Glomerular visceral epithelial cell (primary cell): ENCODE measurements at regions not wholly inside any gene's neighbourhood (a gene's known extent, or its start where the extent isn't known, plus 50 kb on each side); places are given as distances from the start of the nearest gene placed in this dataset.

Experiments
- DNase-seq: peaks from one replicate; pipeline ENCODE4 v3.0.0-alpha.2; 2016; ENCODE audit errors: extremely low spot score

GRCh38 chr1:4137621-4138415 lies 237.7 kb upstream of the C1orf174 start:
- no peak for DNase-seq

- DNase-seq, result no peak
Measured at GRCh38 chr1:4139646-4140045, 239.6 kb upstream of the C1orf174 start.

GRCh38 chr1:4140241-4140640 lies 240.2 kb upstream of the C1orf174 start:
- no peak for DNase-seq

GRCh38 chr1:4140821-4141220 lies 240.7 kb upstream of the C1orf174 start:
- DNase-seq, result no peak

GRCh38 chr1:4144349-4144971 lies 244.4 kb upstream of the C1orf174 start:
- DNase-seq, result no peak

GRCh38 chr1:4146101-4146500 lies 246.0 kb upstream of the C1orf174 start:
- DNase-seq, result no peak

- DNase-seq, result no peak
Measured at GRCh38 chr1:4146614-4147013, 246.5 kb upstream of the C1orf174 start.

- no peak for DNase-seq
Measured at GRCh38 chr1:4147509-4147908, 247.4 kb upstream of the C1orf174 start.

- no peak for DNase-seq
Measured at GRCh38 chr1:4149281-4149680, 249.2 kb upstream of the C1orf174 start.

GRCh38 chr1:4149831-4150230 lies 249.8 kb upstream of the C1orf174 start:
- DNase-seq, result no peak

- DNase-seq, result no peak
Measured at GRCh38 chr1:4150262-4150661, 250.2 kb upstream of the C1orf174 start.

- no peak for DNase-seq
Measured at GRCh38 chr1:4152266-4152665, 252.2 kb upstream of the C1orf174 start.

GRCh38 chr1:4153571-4153970 lies 253.5 kb upstream of the C1orf174 start:
- DNase-seq, result no peak

GRCh38 chr1:4156241-4156973 lies 256.3 kb upstream of the C1orf174 start:
- no peak for DNase-seq

GRCh38 chr1:4160181-4160580 lies 260.1 kb upstream of the C1orf174 start:
- DNase-seq, result no peak

- DNase-seq, result no peak
Measured at GRCh38 chr1:4161366-4162006, 261.4 kb upstream of the C1orf174 start.

GRCh38 chr1:4164965-4165364 lies 264.9 kb upstream of the C1orf174 start:
- DNase-seq, result no peak

GRCh38 chr1:4165686-4166300 lies 265.7 kb upstream of the C1orf174 start:
- DNase-seq, result no peak

- DNase-seq, result no peak
Measured at GRCh38 chr1:4166713-4167112, 266.6 kb upstream of the C1orf174 start.

GRCh38 chr1:4169991-4170390 lies 269.9 kb upstream of the C1orf174 start:
- no peak for DNase-seq

- no peak for DNase-seq
Measured at GRCh38 chr1:4170548-4171340, 270.7 kb upstream of the C1orf174 start.
